Endothelial cell of umbilical vein (primary cell): ENCODE measurements at regions not wholly inside any gene's neighbourhood (a gene's known extent, or its start where the extent isn't known, plus 50 kb on each side); places are given as distances from the start of the nearest gene placed in this dataset.
"Not testable (repeated sequence)": the region's sequence is repeated elsewhere in the genome, so short reads cannot be mapped to it uniquely, and the experiment has no call there.

Source experiments
- BruUV-seq: library from RNA; stranded (reverse); fragments of 400-500 nt; replicated peaks from 2 replicates; lab custom pipeline; 2021; lab: Mats Ljungman, UMichigan
- CTCF ChIA-PET: fragments of 300-600, 350-600 bp; sonication (Branson Sonifier 250); formaldehyde crosslinking; loops from one replicate; lab custom pipeline; 2021; ENCODE audit warnings: antibody characterized with exemption, inconsistent platforms; lab: Charles Lee
- POLR2A ChIA-PET: fragments of 300-600, 350-600 bp; sonication (Branson Sonifier 250); formaldehyde crosslinking; loops from one replicate; lab custom pipeline; 2021; ENCODE audit warnings: antibody characterized with exemption, inconsistent platforms; lab: Charles Lee
- DNase-seq: peaks from one replicate; pipeline ENCODE4 v3.0.0-alpha.2; 2011; ENCODE audit warnings: low read depth, low spot score
- FAIRE-seq: peaks from 2 replicates; lab custom pipeline; 2011; peaks lifted over from hg19 to GRCh38; lab: Jason Lieb, UNC
- H2AFZ ChIP-seq: 2 replicates; pipeline ENCODE4 v1.6.0; 2012; ENCODE audit warnings: low read depth, low read length, control low read depth, inconsistent platforms
- H3K27ac ChIP-seq: 2 replicates; pipeline ENCODE4 v1.5.1; 2011; ENCODE audit warnings: low read depth, mild to moderate bottlenecking, control low read depth, low read length, moderate library complexity; ENCODE audit not compliant: insufficient read depth
- H3K27me3 ChIP-seq, 2 experiments: 2 replicates each; pipeline versions ENCODE4 v1.6.0 to v1.6.1; 2011; ENCODE audit warnings: low read length in 2 of 2, mixed read lengths in 1 of 2; ENCODE audit not compliant: control insufficient read depth in 2 of 2, insufficient read depth in 2 of 2
- H3K36me3 ChIP-seq, 2 experiments: 2 replicates in 1 of 2; 3 replicates in 1 of 2; pipeline ENCODE4 v1.5.1; 2011; ENCODE audit warnings: low read length in 2 of 2, mild to moderate bottlenecking in 1 of 2, moderate library complexity in 1 of 2; ENCODE audit not compliant: control insufficient read depth in 2 of 2, insufficient read depth in 2 of 2; ENCODE audit errors: extremely low read depth in 1 of 2
- H3K4me1 ChIP-seq: 3 replicates; pipeline ENCODE4 v1.5.1; 2011; ENCODE audit warnings: mild to moderate bottlenecking, low read length; ENCODE audit not compliant: control insufficient read depth, insufficient read depth; ENCODE audit errors: extremely low read depth
- H3K4me2 ChIP-seq: 2 replicates; pipeline ENCODE4 v1.6.1; 2011; ENCODE audit warnings: low read length, control low read depth, mixed read lengths; ENCODE audit not compliant: insufficient read depth
- H3K4me3 ChIP-seq, 3 experiments: fragments of 200-600 bp in 1 of 3; sonication (generic), shearing (Covaris generic) in 1 of 3; replicated peaks in 1 of 3; 2 replicates each; pipeline ENCODE4 v1.5.1; 2011 to 2016; ENCODE audit warnings: control low read depth in 3 of 3, low read length in 3 of 3, mild to moderate bottlenecking in 2 of 3, inconsistent platforms in 1 of 3, low read depth in 1 of 3, moderate library complexity in 1 of 3; ENCODE audit not compliant: insufficient read depth in 1 of 3
- H3K79me2 ChIP-seq: 2 replicates; pipeline ENCODE4 v1.6.0; 2012; ENCODE audit warnings: low read length, inconsistent platforms; ENCODE audit not compliant: control insufficient read depth, insufficient read depth
- H3K9ac ChIP-seq: replicated peaks from 2 replicates; pipeline ENCODE3; 2011; ENCODE audit warnings: low read length, control low read depth; ENCODE audit not compliant: insufficient read depth; ENCODE audit errors: extremely low read depth
- H3K9me1 ChIP-seq: replicated peaks from 3 replicates; pipeline ENCODE4 v1.6.0; 2011; ENCODE audit warnings: mild to moderate bottlenecking, low read length; ENCODE audit not compliant: control insufficient read depth, insufficient read depth; ENCODE audit errors: extremely low read depth
- H3K9me3 ChIP-seq: replicated peaks from 2 replicates; pipeline ENCODE4 v1.5.1; 2012; ENCODE audit warnings: low read length, inconsistent platforms; ENCODE audit not compliant: control insufficient read depth, insufficient read depth
- H4K20me1 ChIP-seq: replicated peaks from 2 replicates; pipeline ENCODE3; 2011; ENCODE audit warnings: mild to moderate bottlenecking, low read length; ENCODE audit not compliant: control insufficient read depth, insufficient read depth; ENCODE audit errors: extremely low read depth
- EZH2 ChIP-seq: IDR thresholded peaks from 2 replicates; pipeline ENCODE4 v1.6.1; 2012; ENCODE audit warnings: borderline replicate concordance, low read depth, mild to moderate bottlenecking, moderate library complexity, low read length, inconsistent platforms; ENCODE audit not compliant: severe bottlenecking
- FOS ChIP-seq: IDR thresholded peaks from 2 replicates; pipeline ENCODE4 v1.6.1; 2011; ENCODE audit warnings: mild to moderate bottlenecking, low read length, moderate library complexity, borderline replicate concordance; ENCODE audit not compliant: insufficient read depth
- GATA2 ChIP-seq: IDR thresholded peaks from 2 replicates; pipeline ENCODE4 v1.7.0; 2011; ENCODE audit warnings: low read depth, mild to moderate bottlenecking, moderate library complexity, mixed read lengths, low read length; ENCODE audit not compliant: insufficient read length, insufficient read depth
- JUN ChIP-seq: IDR thresholded peaks from 2 replicates; pipeline ENCODE4 v1.6.1; 2011; ENCODE audit warnings: borderline replicate concordance, low read depth; ENCODE audit not compliant: insufficient read length, insufficient read depth
- MYC ChIP-seq: IDR thresholded peaks from one replicate; pipeline ENCODE4 v1.6.1; 2011; ENCODE audit warnings: mild to moderate bottlenecking, low read depth, low read length
- POLR2A ChIP-seq: IDR thresholded peaks from 2 replicates; pipeline ENCODE4 v1.6.1; 2012; ENCODE audit warnings: low read depth, mild to moderate bottlenecking, control low read depth, low read length
- POLR2AphosphoS5 ChIP-seq: IDR thresholded peaks from 2 replicates; pipeline ENCODE4 v1.6.1; 2012; ENCODE audit warnings: low read depth, mild to moderate bottlenecking, control low read depth, low read length, moderate library complexity; ENCODE audit not compliant: insufficient read depth
- dilution Hi-C: fragments of 300-500 bp; cut with MboI; formaldehyde crosslinking; loops from one replicate; pipeline ENCODE4 v1.15.0; 2019; ENCODE audit warnings: low sequenced_read_pairs; ENCODE audit not compliant: extremely low pct_ligation_motif_present
- intact Hi-C: fragments of 100-400 bp; cut with micrococcal nuclease; formaldehyde crosslinking; loops from one replicate; pipeline ENCODE4 v1.10.0; 2022
- TF ChIP-seq, protein P1 (sequence below): IDR thresholded peaks from 2 replicates; pipeline ENCODE4 v1.6.1; 2011; ENCODE audit not compliant: insufficient read depth, insufficient read length
- TF ChIP-seq, protein P2 (sequence below), 2 donors: IDR thresholded peaks; 1 replicate in 1 of 2; 2 replicates in 1 of 2; pipeline ENCODE4 v1.5.1; 2011; ENCODE audit warnings: low read length in 2 of 2, mild to moderate bottlenecking in 2 of 2, moderate library complexity in 2 of 2, control low read depth in 1 of 2, inconsistent platforms in 1 of 2, low read depth in 1 of 2; ENCODE audit not compliant: insufficient read depth in 1 of 2; ENCODE audit errors: extremely low read depth in 1 of 2

DNA sequence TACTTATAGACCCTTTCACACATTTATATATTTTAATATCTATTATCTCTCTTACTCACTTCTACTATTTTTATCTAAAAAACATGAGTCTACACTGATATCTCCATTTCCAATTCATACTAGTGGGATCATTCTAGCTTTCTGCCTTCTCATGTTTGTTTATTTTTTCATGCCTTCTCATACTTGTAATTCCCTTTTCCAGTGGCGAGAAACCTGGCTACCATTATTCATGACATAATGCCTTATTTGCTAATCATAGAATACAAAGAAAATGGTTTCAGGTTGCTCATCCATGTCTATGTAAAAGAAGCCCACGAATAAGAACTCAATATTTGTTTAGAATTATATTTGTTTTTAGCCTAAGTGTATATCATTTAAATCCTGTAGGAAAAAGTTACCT, 232.7 kb upstream of the ACTBL2 start:
- no TSS peak for BruUV-seq
- H3K4me1 ChIP-seq: no peaks in the 10 kb centered on the region
- CTCF ChIA-PET: no interaction called here
- intact Hi-C loops (no loop called here), dilution Hi-C loops (no loop called here)
- no peak overlapping the region for H3K27ac ChIP-seq
- no peaks in the 10 kb centered on the region for H4K20me1 ChIP-seq
- FAIRE-seq (no peak), DNase-seq (no peak)
- H3K9me3 ChIP-seq: no peaks in the 10 kb centered on the region
- H3K4me3 ChIP-seq: no peak overlapping the region
- H3K9ac ChIP-seq: no peak overlapping the region
- POLR2A ChIA-PET: no interaction called here
- H3K27me3 ChIP-seq: no peaks in the 10 kb centered on the region
- no peak for TF ChIP-seq MYC
- TF ChIP-seq POLR2AphosphoS5: no peak
- TF ChIP-seq, protein P1, sequence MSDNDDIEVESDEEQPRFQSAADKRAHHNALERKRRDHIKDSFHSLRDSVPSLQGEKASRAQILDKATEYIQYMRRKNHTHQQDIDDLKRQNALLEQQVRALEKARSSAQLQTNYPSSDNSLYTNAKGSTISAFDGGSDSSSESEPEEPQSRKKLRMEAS: no peak
- no peak for TF ChIP-seq FOS
- no peak for TF ChIP-seq JUN
- TF ChIP-seq GATA2: no peak
- TF ChIP-seq POLR2A: no peak
- TF ChIP-seq, protein P2, sequence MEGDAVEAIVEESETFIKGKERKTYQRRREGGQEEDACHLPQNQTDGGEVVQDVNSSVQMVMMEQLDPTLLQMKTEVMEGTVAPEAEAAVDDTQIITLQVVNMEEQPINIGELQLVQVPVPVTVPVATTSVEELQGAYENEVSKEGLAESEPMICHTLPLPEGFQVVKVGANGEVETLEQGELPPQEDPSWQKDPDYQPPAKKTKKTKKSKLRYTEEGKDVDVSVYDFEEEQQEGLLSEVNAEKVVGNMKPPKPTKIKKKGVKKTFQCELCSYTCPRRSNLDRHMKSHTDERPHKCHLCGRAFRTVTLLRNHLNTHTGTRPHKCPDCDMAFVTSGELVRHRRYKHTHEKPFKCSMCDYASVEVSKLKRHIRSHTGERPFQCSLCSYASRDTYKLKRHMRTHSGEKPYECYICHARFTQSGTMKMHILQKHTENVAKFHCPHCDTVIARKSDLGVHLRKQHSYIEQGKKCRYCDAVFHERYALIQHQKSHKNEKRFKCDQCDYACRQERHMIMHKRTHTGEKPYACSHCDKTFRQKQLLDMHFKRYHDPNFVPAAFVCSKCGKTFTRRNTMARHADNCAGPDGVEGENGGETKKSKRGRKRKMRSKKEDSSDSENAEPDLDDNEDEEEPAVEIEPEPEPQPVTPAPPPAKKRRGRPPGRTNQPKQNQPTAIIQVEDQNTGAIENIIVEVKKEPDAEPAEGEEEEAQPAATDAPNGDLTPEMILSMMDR (IDR thresholded peaks at IDR 0.05; ENCODE audit: extremely low read depth in 1 of 2, insufficient read depth in 1 of 2, low read depth in 1 of 2, low read length in 2 of 2): no peak
- TF ChIP-seq EZH2: no peak
- H3K9me1 ChIP-seq: no peaks in the 10 kb centered on the region
- no peak overlapping the region for H2AFZ ChIP-seq
- no peaks in the 10 kb centered on the region for H3K36me3 ChIP-seq
- H3K4me2 ChIP-seq: no peak overlapping the region
- no peaks in the 10 kb centered on the region for H3K79me2 ChIP-seq

DNA sequence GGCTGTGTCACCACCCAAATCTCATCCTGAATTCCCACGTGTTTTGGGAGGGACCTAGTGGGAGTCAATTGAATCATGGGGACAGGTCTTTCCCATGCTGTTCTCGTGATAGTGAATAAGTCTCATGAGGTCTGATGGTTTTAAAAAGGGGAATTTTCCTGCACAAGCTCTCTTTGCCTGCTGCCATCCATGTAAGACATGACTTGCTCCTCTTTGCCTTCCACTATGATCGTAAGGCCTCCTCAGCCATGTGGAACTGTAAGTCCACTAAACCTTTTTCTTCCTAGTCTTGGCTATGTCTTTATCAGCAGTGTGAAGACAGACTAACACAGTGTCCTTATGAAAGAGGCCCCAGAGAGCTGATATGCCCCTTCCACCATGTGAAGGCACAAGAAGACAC, 230.9 kb upstream of the ACTBL2 start:
- H2AFZ ChIP-seq, H3K4me1 ChIP-seq, H3K9me1 ChIP-seq, H3K4me3 ChIP-seq, H3K9ac ChIP-seq, FAIRE-seq, H3K9me3 ChIP-seq, H3K36me3 ChIP-seq, H3K79me2 ChIP-seq, DNase-seq, dilution Hi-C loops, BruUV-seq, H3K27ac ChIP-seq, CTCF ChIA-PET, H4K20me1 ChIP-seq, intact Hi-C loops, POLR2A ChIA-PET, H3K4me2 ChIP-seq, H3K27me3 ChIP-seq: not testable (repeated sequence)
